ENCODE measurements at regions not wholly inside any gene's neighbourhood (a gene's known extent, or its start where the extent isn't known, plus 50 kb on each side); places are given as distances from the start of the nearest gene placed in this dataset.
A peak's percentile ranks its signal among the peaks of the same experiment; 100 is the strongest.

GRCh38 chrX:25204182-25204581 lies 188.4 kb upstream of the ARX start:
- TF ChIP-seq, protein P1, sequence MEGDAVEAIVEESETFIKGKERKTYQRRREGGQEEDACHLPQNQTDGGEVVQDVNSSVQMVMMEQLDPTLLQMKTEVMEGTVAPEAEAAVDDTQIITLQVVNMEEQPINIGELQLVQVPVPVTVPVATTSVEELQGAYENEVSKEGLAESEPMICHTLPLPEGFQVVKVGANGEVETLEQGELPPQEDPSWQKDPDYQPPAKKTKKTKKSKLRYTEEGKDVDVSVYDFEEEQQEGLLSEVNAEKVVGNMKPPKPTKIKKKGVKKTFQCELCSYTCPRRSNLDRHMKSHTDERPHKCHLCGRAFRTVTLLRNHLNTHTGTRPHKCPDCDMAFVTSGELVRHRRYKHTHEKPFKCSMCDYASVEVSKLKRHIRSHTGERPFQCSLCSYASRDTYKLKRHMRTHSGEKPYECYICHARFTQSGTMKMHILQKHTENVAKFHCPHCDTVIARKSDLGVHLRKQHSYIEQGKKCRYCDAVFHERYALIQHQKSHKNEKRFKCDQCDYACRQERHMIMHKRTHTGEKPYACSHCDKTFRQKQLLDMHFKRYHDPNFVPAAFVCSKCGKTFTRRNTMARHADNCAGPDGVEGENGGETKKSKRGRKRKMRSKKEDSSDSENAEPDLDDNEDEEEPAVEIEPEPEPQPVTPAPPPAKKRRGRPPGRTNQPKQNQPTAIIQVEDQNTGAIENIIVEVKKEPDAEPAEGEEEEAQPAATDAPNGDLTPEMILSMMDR (IDR thresholded peaks at IDR 0.05; ENCODE audit: borderline replicate concordance, insufficient read depth, low read depth, low read length), result no peak
- no peak overlapping the region for H3K4me3 ChIP-seq (ENCODE audit: low read depth, low read length)

DNA sequence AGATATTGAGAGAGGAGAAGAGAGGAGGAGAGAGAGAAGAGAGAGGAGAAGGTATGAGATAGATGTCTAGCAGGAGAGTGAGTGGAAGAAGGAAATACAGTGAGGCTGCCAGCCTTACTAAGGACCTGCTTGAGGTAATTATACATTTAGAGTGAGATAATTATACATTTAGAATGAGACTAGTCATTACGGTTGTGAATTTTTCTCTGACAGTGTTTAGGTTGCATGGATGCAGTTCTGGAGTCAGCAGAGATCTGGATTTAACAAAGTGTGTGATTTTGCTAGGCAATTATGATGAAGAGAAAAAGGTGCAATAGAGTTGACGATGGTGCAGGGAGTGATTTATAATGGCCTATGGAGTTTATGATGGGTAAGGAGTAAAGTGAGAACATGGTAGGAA lies 187.1 kb upstream of the ARX start:
- no peak overlapping the region for H3K4me3 ChIP-seq (ENCODE audit: low read depth, low read length)
- TF ChIP-seq, protein P1 (IDR thresholded peaks at IDR 0.05; ENCODE audit: borderline replicate concordance, insufficient read depth, low read depth, low read length), result no peak

DNA sequence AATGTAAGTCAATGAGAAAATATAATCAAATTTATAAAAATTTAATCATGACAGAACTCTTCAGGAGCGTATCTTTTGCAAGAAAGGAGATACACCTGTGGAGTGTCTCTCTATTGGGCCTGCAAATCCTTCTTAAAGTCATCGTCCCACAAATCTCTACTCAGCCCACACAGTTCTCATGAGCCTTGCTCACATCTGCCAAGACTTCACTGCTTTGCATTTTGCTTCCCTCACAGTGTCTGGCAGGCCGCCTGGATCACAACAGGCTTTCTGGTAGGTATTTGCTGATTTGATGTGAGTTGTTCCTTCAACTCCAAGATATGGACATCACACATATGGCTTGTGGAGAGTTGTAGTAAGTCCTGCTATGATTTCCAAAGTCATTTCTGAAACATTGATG lies 183.1 kb upstream of the ARX start:
- TF ChIP-seq, protein P1 (IDR thresholded peaks at IDR 0.05; ENCODE audit: borderline replicate concordance, insufficient read depth, low read depth, low read length), result no peak
- no peak overlapping the region for H3K4me3 ChIP-seq (ENCODE audit: low read depth, low read length)

GRCh38 chrX:25198253-25198652 lies 182.5 kb upstream of the ARX start:
- H3K4me3 ChIP-seq (ENCODE audit: low read depth, low read length), result no peak overlapping the region
- TF ChIP-seq, protein P1 (IDR thresholded peaks at IDR 0.05; ENCODE audit: borderline replicate concordance, insufficient read depth, low read depth, low read length), result no peak

GRCh38 chrX:25196221-25196620 lies 180.5 kb upstream of the ARX start:
- TF ChIP-seq, protein P1 (IDR thresholded peaks at IDR 0.05; ENCODE audit: borderline replicate concordance, insufficient read depth, low read depth, low read length), result no peak
- H3K4me3 ChIP-seq (ENCODE audit: low read depth, low read length), result no peak overlapping the region

DNA sequence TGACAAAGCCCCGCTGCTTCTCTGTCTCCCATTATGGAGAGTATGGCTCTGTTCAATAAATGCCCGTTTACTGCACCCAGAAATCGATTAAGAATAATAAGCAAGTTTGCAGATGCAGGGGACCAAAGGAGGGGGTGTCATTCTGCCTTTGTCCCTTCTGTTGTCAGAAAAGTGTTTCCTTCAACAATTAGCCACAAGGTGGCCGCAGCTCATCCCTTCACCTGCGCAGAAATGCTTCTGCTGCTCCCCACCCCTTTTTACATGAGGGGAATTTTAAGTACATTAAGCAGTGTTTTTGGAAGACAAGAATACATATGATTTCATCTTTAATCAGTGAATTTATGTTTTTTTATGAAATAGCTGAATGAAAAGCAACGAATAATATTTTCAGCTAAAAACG lies 175.6 kb upstream of the ARX start:
- TF ChIP-seq, protein P1 (IDR thresholded peaks at IDR 0.05; ENCODE audit: borderline replicate concordance, insufficient read depth, low read depth, low read length), result 0 out of 2 replicates have a peak, but pooled peaks have one; percentile 4
- H3K4me3 ChIP-seq (ENCODE audit: low read depth, low read length), result no peak overlapping the region

GRCh38 chrX:25181775-25182174 lies 166.0 kb upstream of the ARX start:
- no peak overlapping the region for H3K4me3 ChIP-seq (ENCODE audit: low read depth, low read length)
- TF ChIP-seq, protein P1 (IDR thresholded peaks at IDR 0.05; ENCODE audit: borderline replicate concordance, insufficient read depth, low read depth, low read length), result no peak

Data from GM12875 (cell line).